ENCODE measurements at regions not wholly inside any gene's neighbourhood (a gene's known extent, or its start where the extent isn't known, plus 50 kb on each side); places are given as distances from the start of the nearest gene placed in this dataset.

GRCh38 chr1:239016337-239016736, 370.0 kb upstream of the CHRM3 start:
- no peak for DNase-seq (ENCODE audit: low read depth in 4 of 4, low spot score in 1 of 4)

- DNase-seq (ENCODE audit: low read depth in 4 of 4, low spot score in 1 of 4), result no peak
Observed at GRCh38 chr1:239011382-239011781, 375.0 kb upstream of the CHRM3 start.

GRCh38 chr1:239008568-239008967, 377.8 kb upstream of the CHRM3 start:
- no peak for DNase-seq (ENCODE audit: low read depth in 4 of 4, low spot score in 1 of 4)

DNA sequence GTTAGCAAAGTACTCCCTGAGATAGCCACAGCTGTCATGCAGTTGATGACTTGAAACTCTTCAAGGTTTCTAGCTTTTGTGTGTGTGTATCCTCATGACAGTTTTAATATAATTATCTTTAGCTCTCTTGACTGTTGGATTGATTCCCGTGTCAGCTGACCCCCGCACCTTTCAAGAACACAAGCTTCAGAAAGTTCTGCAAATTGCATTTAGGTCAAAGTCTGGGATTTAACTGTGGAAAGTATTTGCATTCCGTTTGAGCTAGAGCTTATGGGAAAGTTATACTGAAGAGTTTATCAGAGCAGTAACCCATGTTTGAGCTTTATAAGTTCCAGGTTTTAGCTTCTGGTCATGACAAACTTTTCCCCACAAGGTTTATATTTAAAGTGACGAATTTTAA, 380.1 kb upstream of the CHRM3 start:
- no peak for DNase-seq (ENCODE audit: low read depth in 4 of 4, low spot score in 1 of 4)

- no peak for DNase-seq (ENCODE audit: low read depth in 4 of 4, low spot score in 1 of 4)
Observed at GRCh38 chr1:238999944-239000343, 386.4 kb upstream of the CHRM3 start.

DNA sequence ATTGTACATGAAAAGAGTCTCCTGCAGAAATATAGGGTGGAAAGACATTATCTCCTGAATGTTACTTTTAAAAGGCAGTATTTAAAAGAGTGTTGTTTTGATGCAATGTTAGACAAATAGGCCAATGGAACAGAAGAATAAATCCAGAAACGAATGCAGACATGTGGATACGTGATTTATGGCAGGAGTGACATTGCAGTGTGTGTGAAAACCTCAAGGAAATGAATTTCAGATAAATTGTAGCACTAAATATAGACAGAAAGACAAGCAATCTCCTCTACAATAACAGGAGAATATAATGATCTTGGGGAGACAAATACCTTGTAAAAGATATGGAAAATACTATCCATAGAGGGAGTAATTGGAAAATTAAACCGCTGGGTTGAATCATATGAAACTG, 387.8 kb upstream of the CHRM3 start:
- no peak for DNase-seq (ENCODE audit: low read depth in 4 of 4, low spot score in 1 of 4)

GRCh38 chr1:238991765-238992495, 394.4 kb upstream of the CHRM3 start:
- DNase-seq (ENCODE audit: low read depth in 4 of 4, low spot score in 1 of 4), result no peak

DNA sequence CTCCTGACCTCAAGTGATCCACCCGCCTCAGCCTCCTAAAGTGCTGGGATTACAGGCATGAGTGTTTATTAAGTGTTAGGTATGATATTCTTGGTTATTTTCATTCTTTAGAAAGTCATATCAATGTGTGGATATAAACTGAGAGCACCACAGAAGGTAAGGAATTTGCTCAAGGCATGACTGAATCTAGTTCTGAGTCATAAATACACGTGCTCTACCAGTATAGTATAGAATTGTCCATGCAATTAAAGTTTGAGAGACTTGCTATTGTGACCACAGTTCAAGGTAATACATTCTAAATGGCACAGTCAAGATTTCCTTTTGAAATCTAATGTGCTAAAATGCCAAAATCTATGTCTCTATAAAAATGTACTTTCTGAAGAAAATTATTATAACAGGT, 401.1 kb upstream of the CHRM3 start:
- no peak for DNase-seq (ENCODE audit: low read depth in 4 of 4, low spot score in 1 of 4)

- no peak for DNase-seq (ENCODE audit: low read depth in 4 of 4, low spot score in 1 of 4)
Observed at GRCh38 chr1:238982736-238983135, 403.6 kb upstream of the CHRM3 start.

DNA sequence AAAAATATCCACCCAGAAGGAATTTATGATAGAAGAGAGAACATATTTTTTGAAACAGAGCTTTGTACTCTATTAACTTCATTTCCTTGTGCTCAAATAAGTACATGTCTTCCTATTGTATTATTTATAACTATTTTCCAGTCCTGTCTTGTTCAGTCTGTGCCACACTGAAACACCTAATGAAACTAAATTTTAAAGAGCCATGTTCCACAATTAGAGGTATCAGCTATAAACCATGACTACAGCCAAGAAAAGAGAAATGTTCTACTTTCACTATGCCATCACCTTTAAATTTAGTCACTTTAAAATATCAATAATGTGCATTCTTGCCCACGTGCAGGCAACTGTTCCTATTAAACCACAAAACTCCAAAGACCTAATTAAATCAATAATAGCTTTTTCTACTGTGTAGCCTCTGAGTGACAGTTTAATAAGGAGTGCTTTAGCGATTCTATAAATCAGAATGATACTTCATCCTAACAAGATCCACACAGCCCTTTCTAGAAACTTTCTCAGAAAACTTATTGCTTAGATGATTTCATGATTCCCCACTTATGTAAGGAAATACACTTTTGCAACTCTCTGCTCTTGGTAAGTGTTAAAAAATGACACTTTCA, 404.9 kb upstream of the CHRM3 start:
- DNase-seq (ENCODE audit: low read depth in 4 of 4, low spot score in 1 of 4), result no peak

DNA sequence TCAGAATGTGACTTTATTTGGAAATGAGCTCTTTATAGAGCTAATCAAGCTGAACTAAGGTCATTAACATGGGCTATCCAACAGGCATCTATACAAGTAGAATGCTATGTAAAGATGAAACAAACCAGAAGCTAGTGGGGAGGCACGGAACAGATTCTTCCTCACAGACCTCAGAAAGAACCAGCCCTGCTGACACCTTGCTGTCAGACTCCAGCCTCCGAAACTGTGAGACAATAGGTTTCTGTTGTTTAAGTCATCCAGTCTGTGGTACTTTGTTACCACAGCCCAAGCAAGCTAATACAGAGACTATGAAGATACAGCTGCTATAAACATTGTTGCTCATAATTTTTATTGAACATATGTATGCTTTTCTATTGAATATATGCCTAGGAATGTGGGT, 406.3 kb upstream of the CHRM3 start:
- no peak for DNase-seq (ENCODE audit: low read depth in 4 of 4, low spot score in 1 of 4)

GRCh38 chr1:238964631-238965030, 421.7 kb upstream of the CHRM3 start:
- no peak for DNase-seq (ENCODE audit: low read depth in 4 of 4, low spot score in 1 of 4)

- no peak for DNase-seq (ENCODE audit: low read depth in 4 of 4, low spot score in 1 of 4)
Observed at GRCh38 chr1:238962941-238963340, 423.4 kb upstream of the CHRM3 start.

DNA sequence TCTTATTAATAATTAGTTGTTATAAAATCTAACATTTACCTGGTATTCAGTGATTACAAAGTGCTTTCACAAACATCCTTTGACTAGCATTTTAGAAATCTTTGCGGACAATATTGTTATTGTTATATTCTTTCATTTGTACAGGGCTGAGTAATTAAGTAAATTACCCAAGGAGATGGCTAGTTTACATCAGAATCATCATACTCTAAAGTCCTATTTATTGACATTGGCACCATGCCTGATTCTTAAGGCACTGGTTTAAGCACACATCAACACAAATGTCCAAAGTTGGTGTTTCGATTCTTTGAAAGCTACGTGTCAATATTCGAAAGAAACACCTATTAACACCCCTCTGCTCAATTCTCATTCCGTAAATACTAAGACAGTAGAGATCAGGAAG, 424.6 kb upstream of the CHRM3 start:
- no peak for DNase-seq (ENCODE audit: low read depth in 4 of 4, low spot score in 1 of 4)

DNA sequence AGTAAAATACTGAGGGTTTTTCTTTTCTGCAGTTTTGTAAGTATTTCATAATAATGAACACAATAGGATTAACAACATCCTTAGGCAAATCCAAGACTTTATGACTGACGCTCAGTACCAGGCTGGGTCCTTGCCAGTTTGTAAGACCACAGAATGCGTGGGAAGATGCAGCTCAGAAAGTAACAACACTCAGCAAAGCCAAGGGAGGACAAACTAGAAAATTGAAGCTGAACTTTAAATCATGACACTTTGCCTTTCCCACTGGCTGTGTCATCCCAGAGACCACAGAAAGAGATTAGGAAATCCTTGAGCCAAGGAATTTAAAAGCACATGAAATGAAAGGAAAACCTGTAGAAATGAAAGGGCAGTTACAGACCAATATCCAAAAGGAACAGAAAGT, 426.3 kb upstream of the CHRM3 start:
- no peak for DNase-seq (ENCODE audit: low read depth in 4 of 4, low spot score in 1 of 4)

DNA sequence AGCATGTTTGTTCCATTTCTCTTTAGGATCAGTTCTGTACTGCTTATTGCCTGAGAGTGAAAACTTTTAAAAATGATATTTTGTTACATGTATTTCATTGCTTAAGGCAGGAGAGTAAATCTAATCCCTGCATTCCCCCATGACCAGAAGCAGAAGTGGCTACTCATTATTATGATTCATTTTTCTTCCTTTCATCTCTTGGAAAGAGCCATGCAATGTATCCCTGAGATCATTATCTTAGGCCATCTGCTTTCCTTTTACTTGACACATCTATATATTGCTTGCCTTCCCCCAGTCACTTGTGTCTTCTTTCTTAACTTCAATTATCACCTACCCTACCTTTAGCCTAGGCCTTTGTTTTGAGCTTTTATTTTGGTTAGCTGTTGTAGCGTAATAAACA, 430.4 kb upstream of the CHRM3 start:
- no peak for DNase-seq (ENCODE audit: low read depth in 4 of 4, low spot score in 1 of 4)

DNA sequence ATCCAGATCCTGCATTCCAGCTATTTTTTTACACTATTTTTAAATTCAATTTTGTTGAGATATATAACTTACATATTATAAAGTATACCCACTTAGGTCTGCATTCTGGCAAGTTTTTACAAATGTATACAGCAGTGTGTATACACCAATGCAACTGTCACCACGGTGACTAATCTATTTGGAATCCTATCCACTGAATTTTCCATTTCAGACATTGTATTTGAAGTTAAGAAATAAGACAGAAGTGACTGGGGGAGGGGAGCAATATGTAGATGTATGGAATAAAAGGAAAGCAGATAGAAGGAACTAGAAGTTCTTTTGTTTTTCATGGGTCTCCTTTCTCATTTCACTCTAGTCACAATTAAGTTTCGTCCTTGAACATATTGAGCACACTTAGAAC, 431.5 kb upstream of the CHRM3 start:
- DNase-seq (ENCODE audit: low read depth in 4 of 4, low spot score in 1 of 4), result no peak

DNA sequence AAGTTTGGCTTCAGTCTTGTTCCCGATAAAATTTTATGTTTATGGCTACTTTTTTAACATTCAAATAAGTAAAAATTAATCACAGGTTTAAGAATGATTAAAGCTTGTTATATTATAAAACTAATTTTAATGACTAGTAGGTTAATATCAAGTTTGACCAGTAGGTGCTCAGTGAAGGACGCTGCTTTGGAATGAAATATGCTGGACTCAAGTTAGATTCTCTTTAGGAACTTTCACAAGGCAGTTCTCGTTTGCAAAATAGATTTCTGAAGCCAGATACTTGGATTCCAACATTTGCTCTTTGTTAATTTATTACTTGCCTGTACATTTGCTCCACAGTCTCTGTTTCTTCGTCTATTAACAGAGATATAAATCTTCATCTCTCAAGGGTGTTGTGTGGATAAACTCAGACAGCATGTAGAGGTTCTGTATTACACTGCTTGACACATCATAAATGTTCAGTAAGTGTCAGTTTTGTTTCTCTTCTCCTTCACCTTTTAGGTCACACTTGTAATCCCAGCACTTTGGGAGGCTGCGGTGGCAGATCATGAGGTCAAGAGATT, 432.8 kb upstream of the CHRM3 start:
- no peak for DNase-seq (ENCODE audit: low read depth in 4 of 4, low spot score in 1 of 4)

GRCh38 chr1:238951809-238952208, 434.6 kb upstream of the CHRM3 start:
- no peak for DNase-seq (ENCODE audit: low read depth in 4 of 4, low spot score in 1 of 4)

GRCh38 chr1:238950784-238951183, 435.6 kb upstream of the CHRM3 start:
- no peak for DNase-seq (ENCODE audit: low read depth in 4 of 4, low spot score in 1 of 4)

DNA sequence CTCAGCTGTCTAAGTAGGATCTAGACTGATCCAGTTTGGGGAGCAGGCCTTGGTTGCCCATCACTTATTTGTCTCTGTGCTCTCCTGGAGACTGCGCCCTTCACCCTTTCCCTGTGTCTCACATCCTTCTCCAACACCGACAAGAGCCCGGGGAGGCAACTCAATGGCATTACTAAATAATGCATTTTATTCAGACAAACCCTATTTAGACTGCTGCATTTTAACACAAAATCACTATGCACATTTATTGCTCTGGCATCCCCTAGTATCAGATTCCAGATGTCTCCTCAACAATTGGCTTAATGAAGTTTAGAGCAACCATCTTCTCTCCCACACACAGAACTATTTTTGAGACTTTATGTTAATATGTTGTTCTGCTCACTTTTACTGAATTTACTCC, 436.4 kb upstream of the CHRM3 start:
- DNase-seq (ENCODE audit: low read depth in 4 of 4, low spot score in 1 of 4), result no peak

DNA sequence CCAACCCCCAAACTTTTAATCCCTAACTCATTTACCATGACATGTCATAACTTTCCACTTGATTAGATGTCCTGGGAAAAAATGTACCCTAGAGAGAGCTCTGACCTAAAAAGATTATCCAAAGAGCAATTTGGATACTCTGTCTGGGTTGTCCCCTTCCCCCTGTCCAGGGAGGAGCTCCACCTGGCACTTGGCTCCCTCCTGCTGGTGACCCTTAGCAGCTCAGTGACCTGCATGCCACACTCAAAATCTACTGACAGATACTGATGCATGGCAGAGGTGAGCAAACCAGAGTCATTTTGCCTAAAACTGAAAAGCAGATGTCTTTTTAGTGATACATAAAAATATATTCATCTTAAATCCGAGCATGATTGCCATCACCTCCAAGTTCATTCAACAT, 442.3 kb upstream of the CHRM3 start:
- no peak for DNase-seq (ENCODE audit: low read depth in 4 of 4, low spot score in 1 of 4)

- DNase-seq (ENCODE audit: low read depth in 4 of 4, low spot score in 1 of 4), result no peak
Observed at GRCh38 chr1:238927899-238928298, 458.5 kb upstream of the CHRM3 start.

Data from stimulated activated CD4-positive, alpha-beta T cell treated with anti-CD3 and anti-CD28 coated beads, Interleukin-1b, Interleukin-23, amount 100 ng/mL, for 24 hours (primary cell).